ENCODE measurements at regions not wholly inside any gene's neighbourhood (a gene's known extent, or its start where the extent isn't known, plus 50 kb on each side); places are given as distances from the start of the nearest gene placed in this dataset.

DNA sequence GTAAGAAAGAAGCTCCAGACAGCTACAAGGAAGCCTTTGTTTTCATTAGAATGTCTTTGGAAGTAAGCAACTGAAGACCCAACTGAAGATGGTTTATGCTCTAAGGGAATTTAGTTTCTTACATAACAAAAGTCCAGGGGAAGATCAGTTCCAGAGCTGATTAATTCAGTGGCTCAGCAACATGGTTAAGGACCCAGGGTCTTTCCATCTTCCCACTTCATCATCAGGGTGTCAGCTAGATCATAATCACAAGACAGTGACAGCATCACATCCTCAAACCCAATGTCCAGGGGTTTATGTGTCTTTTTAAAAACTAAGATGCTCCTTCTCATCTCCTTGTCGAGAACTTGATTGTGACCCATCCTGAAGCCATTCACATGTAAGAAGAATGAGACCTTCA, 119.7 kb upstream of the PRDM1 start:
- no peak for DNase-seq (ENCODE audit: low read depth in 2 of 2)

GRCh38 chr6:105964979-105965760, 121.0 kb upstream of the PRDM1 start:
- DNase-seq (ENCODE audit: low read depth in 2 of 2): no peak

- no peak for DNase-seq (ENCODE audit: low read depth in 2 of 2)
These were observed 132.0 kb upstream of the PRDM1 start for GRCh38 chr6:105954148-105954547.

DNA sequence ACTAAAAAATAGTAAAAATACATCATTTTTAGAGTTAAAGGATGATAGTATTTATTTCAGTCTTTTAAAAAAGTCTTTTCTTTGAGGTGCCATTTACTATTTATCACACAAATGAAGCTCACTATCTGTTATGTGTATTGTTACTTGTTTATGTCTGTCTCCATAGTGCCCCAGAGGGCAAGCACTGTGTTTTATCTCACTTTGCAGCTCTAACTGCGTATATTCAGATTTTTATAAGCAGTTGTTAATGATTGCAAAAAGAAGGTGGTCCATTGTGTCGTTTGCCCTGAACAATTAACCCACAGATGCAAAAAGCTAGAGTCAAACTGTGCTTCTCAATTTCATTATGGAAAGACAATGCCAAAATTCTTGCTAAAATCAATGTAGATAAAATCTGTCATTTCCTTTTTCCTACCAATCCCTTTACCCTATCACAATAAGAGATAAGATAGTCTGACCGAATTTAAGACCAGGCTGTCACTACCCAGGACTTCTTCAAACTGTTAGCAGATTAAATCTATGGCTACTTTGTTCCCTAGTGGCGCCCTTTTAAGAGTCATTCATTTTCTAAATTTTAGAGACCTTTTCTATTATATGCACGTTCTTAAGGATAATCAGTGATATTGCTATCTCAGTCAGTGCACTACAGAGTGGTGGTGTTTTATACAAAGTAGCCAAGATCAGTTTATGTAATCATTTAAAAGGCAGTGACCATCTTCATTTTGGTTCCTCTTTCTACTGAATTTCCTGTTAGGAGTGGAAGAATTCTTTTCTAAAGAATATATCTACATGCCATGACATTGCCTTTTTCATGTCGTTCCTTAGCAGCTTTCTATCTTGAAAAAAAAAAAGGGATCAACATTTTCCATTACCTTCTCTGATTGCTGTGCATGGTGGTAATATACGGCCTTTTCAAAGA, 133.1 kb upstream of the PRDM1 start:
- no peak for DNase-seq (ENCODE audit: low read depth in 2 of 2)

DNA sequence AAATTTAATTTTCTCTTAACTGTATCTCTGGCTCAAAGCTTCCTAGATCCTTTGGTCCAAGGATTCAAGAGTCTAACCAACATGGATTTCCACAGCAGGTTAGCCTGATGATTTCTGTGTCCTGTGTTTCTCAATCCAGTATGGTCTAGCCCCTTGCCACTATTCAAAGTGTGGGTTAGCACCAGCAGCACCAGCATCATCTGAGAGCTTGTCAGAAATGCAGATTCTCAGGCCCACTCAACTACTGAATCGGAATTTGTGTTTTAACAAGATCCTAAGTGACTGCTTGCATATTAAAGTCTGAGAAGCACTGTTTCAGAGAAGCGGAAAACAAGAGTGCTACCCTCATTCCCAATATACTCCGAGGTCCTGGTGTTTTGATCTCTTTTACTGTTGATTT, 133.8 kb upstream of the PRDM1 start:
- no peak for DNase-seq (ENCODE audit: low read depth in 2 of 2)

GRCh38 chr6:105951322-105951721, 134.8 kb upstream of the PRDM1 start:
- no peak for DNase-seq (ENCODE audit: low read depth in 2 of 2)

- DNase-seq (ENCODE audit: low read depth in 2 of 2): no peak
These were observed 136.3 kb upstream of the PRDM1 start for GRCh38 chr6:105949869-105950268.

DNA sequence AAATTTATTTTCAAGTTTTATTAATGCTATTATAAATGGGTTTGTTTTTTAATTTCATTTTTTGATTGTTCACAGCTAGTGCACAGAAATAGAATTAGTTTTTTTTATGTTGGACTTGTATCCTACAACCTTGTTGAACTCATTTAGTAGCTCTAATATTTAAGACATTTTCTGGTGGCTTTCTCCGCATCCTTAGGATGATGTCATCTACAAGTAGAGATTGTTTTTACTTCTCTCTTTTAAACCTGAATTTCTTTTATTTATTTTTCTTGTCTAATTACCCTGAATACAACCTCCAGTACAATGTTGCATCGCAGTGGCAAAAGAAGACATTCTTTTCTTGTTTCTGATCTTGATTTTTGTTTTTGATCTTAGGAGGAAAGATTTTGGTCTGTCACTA, 142.6 kb upstream of the PRDM1 start:
- DNase-seq (ENCODE audit: low read depth in 2 of 2): no peak

- no peak for DNase-seq (ENCODE audit: low read depth in 2 of 2)
These were observed 144.3 kb upstream of the PRDM1 start for GRCh38 chr6:105941621-105942412.

DNA sequence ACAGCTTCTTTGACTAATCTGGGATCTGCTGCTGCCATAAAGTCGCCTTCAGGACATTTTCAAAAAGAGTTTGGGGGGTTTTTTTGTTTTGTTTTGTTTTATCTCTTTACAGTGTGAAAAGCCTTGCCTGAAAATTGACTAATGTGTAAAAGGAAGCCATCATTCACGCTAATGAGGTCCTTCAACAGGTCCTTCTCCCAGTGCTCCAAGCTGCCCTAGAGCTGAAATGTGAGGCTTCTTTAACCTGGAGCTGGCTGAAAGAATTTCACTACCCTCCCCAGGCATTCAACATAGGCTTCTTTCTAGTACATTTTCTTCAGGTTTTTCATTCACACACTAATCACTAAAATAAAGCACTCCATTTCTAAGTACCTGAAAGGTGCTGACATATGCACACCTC, 145.1 kb upstream of the PRDM1 start:
- no peak for DNase-seq (ENCODE audit: low read depth in 2 of 2)

GRCh38 chr6:105936972-105937371, 149.2 kb upstream of the PRDM1 start:
- DNase-seq (ENCODE audit: low read depth in 2 of 2): no peak

- DNase-seq (ENCODE audit: low read depth in 2 of 2): no peak
These were observed 150.7 kb upstream of the PRDM1 start for GRCh38 chr6:105935416-105935815.

GRCh38 chr6:105934708-105935107, 151.4 kb upstream of the PRDM1 start:
- DNase-seq (ENCODE audit: low read depth in 2 of 2): no peak

GRCh38 chr6:105932440-105932839, 153.7 kb upstream of the PRDM1 start:
- DNase-seq (ENCODE audit: low read depth in 2 of 2): no peak

GRCh38 chr6:105929626-105930025, 156.5 kb upstream of the PRDM1 start:
- DNase-seq (ENCODE audit: low read depth in 2 of 2): no peak

- DNase-seq (ENCODE audit: low read depth in 2 of 2): no peak
These were observed 159.8 kb upstream of the PRDM1 start for GRCh38 chr6:105926318-105926717.

GRCh38 chr6:105925706-105926105, 160.4 kb upstream of the PRDM1 start:
- DNase-seq (ENCODE audit: low read depth in 2 of 2): no peak

DNA sequence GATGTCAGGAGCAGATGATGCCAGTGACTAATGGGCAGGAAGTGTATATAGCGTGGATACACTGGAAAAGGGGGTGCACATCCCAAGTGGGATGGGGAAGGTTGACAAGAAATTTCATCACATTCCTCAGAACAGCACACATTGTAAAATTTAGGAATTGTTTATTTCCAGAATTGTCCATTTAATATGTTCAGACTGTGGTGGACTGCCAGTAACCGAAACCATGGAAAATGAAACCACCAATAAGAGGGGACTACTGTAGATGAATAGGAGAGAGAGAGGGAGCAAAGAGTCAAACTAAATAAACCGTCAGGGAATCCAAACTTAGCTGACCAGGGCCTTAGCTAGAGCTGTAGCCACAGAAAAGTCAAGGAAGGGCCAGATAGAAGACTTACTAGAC, 164.4 kb upstream of the PRDM1 start:
- DNase-seq (ENCODE audit: low read depth in 2 of 2): no peak

- DNase-seq (ENCODE audit: low read depth in 2 of 2): no peak
These were observed 166.1 kb upstream of the PRDM1 start for GRCh38 chr6:105920071-105920470.

GRCh38 chr6:105917038-105917695, 169.0 kb upstream of the PRDM1 start:
- DNase-seq (ENCODE audit: low read depth in 2 of 2): no peak

DNA sequence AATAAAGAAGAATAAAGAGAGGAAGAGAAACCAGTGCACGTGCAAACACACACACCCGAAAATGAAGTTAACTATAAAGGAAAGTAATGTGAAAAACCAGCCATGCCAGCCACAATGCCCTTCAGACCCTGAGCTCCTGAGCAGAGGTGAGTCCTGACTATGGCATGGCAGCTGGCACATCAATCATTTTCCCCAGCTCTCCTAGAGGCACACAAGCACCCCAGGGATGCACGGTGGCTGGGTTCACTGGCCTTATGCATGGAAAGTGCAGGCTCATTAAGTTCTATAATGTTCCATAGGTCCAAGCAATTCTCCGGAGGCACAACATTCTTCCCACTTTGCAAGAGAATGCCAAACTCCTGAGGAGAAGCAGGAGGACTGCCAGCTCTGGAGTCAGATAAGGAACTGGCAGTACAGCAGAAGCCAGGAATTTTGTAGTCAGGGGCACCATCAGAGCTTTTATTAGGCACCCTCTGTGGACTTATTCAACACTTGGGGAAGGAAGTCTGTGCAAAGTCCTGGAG, 175.0 kb upstream of the PRDM1 start:
- DNase-seq (ENCODE audit: low read depth in 2 of 2): no peak

Measured in stimulated activated CD8-positive, alpha-beta memory T cell treated with anti-CD3 and anti-CD28 coated beads, Interleukin-2, amount 100 ng/mL, for 48 hours (primary cell).